ENCODE measurements at regions not wholly inside any gene's neighbourhood (a gene's known extent, or its start where the extent isn't known, plus 50 kb on each side); places are given as distances from the start of the nearest gene placed in this dataset.
"Not testable (repeated sequence)": the region's sequence is repeated elsewhere in the genome, so short reads cannot be mapped to it uniquely, and the experiment has no call there.

GRCh38 chr4:24188459-24188858 lies 298.6 kb upstream of the PPARGC1A start:
- in situ Hi-C loops (cut with HindIII; ENCODE audit: low sequenced_read_pairs) = no loop called here
- no peak for DNase-seq (ENCODE audit: low read depth, low spot score)
- no peak for TF ChIP-seq CTCF (IDR thresholded peaks at IDR 0.05; ENCODE audit: low read depth, low read length)
- no peak overlapping the region for H3K4me3 ChIP-seq (ENCODE audit: low read depth, low read length)

GRCh38 chr4:24186466-24186865 lies 296.6 kb upstream of the PPARGC1A start:
- no peak for DNase-seq (ENCODE audit: low read depth, low spot score)
- H3K4me3 ChIP-seq (ENCODE audit: low read depth, low read length) = no peak overlapping the region
- TF ChIP-seq CTCF (IDR thresholded peaks at IDR 0.05; ENCODE audit: low read depth, low read length) = no peak
- in situ Hi-C loops (cut with HindIII; ENCODE audit: low sequenced_read_pairs) = no loop called here

- H3K4me3 ChIP-seq (ENCODE audit: low read depth, low read length) = no peak overlapping the region
- in situ Hi-C loops (cut with HindIII; ENCODE audit: low sequenced_read_pairs) = no loop called here
- no peak for DNase-seq (ENCODE audit: low read depth, low spot score)
- no peak for TF ChIP-seq CTCF (IDR thresholded peaks at IDR 0.05; ENCODE audit: low read depth, low read length)
Observed at GRCh38 chr4:24181005-24181404, 291.2 kb upstream of the PPARGC1A start.

GRCh38 chr4:24180586-24180985 lies 290.7 kb upstream of the PPARGC1A start:
- no peak overlapping the region for H3K4me3 ChIP-seq (ENCODE audit: low read depth, low read length)
- DNase-seq (ENCODE audit: low read depth, low spot score) = no peak
- TF ChIP-seq CTCF (IDR thresholded peaks at IDR 0.05; ENCODE audit: low read depth, low read length) = no peak
- in situ Hi-C loops (cut with HindIII; ENCODE audit: low sequenced_read_pairs) = no loop called here

GRCh38 chr4:24179201-24179840 lies 289.5 kb upstream of the PPARGC1A start:
- H3K4me3 ChIP-seq (ENCODE audit: low read depth, low read length) = no peak overlapping the region
- no peak for DNase-seq (ENCODE audit: low read depth, low spot score)
- in situ Hi-C loops (cut with HindIII; ENCODE audit: low sequenced_read_pairs) = no loop called here
- TF ChIP-seq CTCF (IDR thresholded peaks at IDR 0.05; ENCODE audit: low read depth, low read length) = no peak

- H3K4me3 ChIP-seq (ENCODE audit: low read depth, low read length); in situ Hi-C loops (cut with HindIII; ENCODE audit: low sequenced_read_pairs); DNase-seq (ENCODE audit: low read depth, low spot score): not testable (repeated sequence)
Observed at GRCh38 chr4:24177443-24177842, 287.6 kb upstream of the PPARGC1A start.

GRCh38 chr4:24175707-24176106 lies 285.9 kb upstream of the PPARGC1A start:
- no peak overlapping the region for H3K4me3 ChIP-seq (ENCODE audit: low read depth, low read length)
- in situ Hi-C loops (cut with HindIII; ENCODE audit: low sequenced_read_pairs) = no loop called here
- TF ChIP-seq CTCF (IDR thresholded peaks at IDR 0.05; ENCODE audit: low read depth, low read length) = no peak
- no peak for DNase-seq (ENCODE audit: low read depth, low spot score)
